DMS114 treated with DMSO at 0.1 percent for 48 hours (cell line): ENCODE measurements at regions not wholly inside any gene's neighbourhood (a gene's known extent, or its start where the extent isn't known, plus 50 kb on each side); places are given as distances from the start of the nearest gene placed in this dataset.

Source experiments
- DNase-seq: peaks from one replicate; lab custom pipeline; 2025; ENCODE audit not compliant: unreplicated experiment; lab: John Stamatoyannopoulos, UW

- no peak for DNase-seq
Observed at GRCh38 chr16:51922476-51922875, 624.5 kb downstream of the TOX3 start.

GRCh38 chr16:51919736-51920135 is 627.2 kb downstream of the TOX3 start:
- DNase-seq, result no peak

GRCh38 chr16:51916814-51917213 is 630.1 kb downstream of the TOX3 start:
- DNase-seq, result no peak

GRCh38 chr16:51916231-51916630 is 630.7 kb downstream of the TOX3 start:
- DNase-seq, result no peak

- DNase-seq, result no peak
Observed at GRCh38 chr16:51907680-51908079, 639.3 kb downstream of the TOX3 start.

GRCh38 chr16:51900221-51900780 is 646.6 kb downstream of the TOX3 start:
- no peak for DNase-seq

GRCh38 chr16:51898872-51899271 is 648.1 kb downstream of the TOX3 start:
- DNase-seq, result no peak

GRCh38 chr16:51896013-51896412 is 650.9 kb downstream of the TOX3 start:
- DNase-seq, result no peak

- DNase-seq, result no peak
Observed at GRCh38 chr16:51892293-51893007, 654.5 kb downstream of the TOX3 start.

- DNase-seq, result no peak
Observed at GRCh38 chr16:51888534-51888933, 658.4 kb downstream of the TOX3 start.

GRCh38 chr16:51888016-51888415 is 658.9 kb downstream of the TOX3 start:
- DNase-seq, result no peak

GRCh38 chr16:51886456-51886855 is 660.5 kb downstream of the TOX3 start:
- DNase-seq, result no peak

GRCh38 chr16:51884773-51885172 is 662.2 kb downstream of the TOX3 start:
- DNase-seq, result no peak

GRCh38 chr16:51881731-51882130 is 665.2 kb downstream of the TOX3 start:
- no peak for DNase-seq

- DNase-seq, result no peak
Observed at GRCh38 chr16:51880776-51881175, 666.2 kb downstream of the TOX3 start.

- no peak for DNase-seq
Observed at GRCh38 chr16:51877686-51878085, 669.3 kb downstream of the TOX3 start.

GRCh38 chr16:51876934-51877333 is 670.0 kb downstream of the TOX3 start:
- DNase-seq, result no peak

GRCh38 chr16:51876601-51876875 is 670.4 kb downstream of the TOX3 start:
- no peak for DNase-seq

GRCh38 chr16:51875834-51876600 is 670.9 kb downstream of the TOX3 start:
- no peak for DNase-seq

GRCh38 chr16:51872524-51872923 is 674.4 kb downstream of the TOX3 start:
- no peak for DNase-seq

GRCh38 chr16:51870296-51870854 is 676.6 kb downstream of the TOX3 start:
- DNase-seq, result no peak

GRCh38 chr16:51869176-51869575 is 677.8 kb downstream of the TOX3 start:
- no peak for DNase-seq
